Transverse colon (tissue), 3 donors: ENCODE measurements at regions not wholly inside any gene's neighbourhood (a gene's known extent, or its start where the extent isn't known, plus 50 kb on each side); places are given as distances from the start of the nearest gene placed in this dataset.

ENCODE experiments used
- POLR2A ChIP-seq: fragments of 450-650 bp; IDR thresholded peaks from one replicate; pipeline ENCODE4 v1.6.1; 2016; ENCODE audit warnings: antibody characterized with exemption, mild to moderate bottlenecking, moderate library complexity
- POLR2AphosphoS5 ChIP-seq, 3 donors: sonication (generic); formaldehyde crosslinking; IDR thresholded peaks; one replicate each; pipeline ENCODE4 v1.6.1; 2016; ENCODE audit warnings: antibody characterized with exemption in 3 of 3

GRCh38 chr4:79513576-79513975 is 105.5 kb upstream of the GK2 start:
- no peak for TF ChIP-seq POLR2A
- TF ChIP-seq POLR2AphosphoS5 (IDR thresholded peaks at IDR 0.05), result no peak
